Spinal cord (tissue), 9 donors: ENCODE measurements at regions not wholly inside any gene's neighbourhood (a gene's known extent, or its start where the extent isn't known, plus 50 kb on each side); places are given as distances from the start of the nearest gene placed in this dataset.
A peak's percentile ranks its signal among the peaks of the same experiment; 100 is the strongest.

Source experiments
- DNase-seq, 6 donors: peaks; one replicate each; pipeline versions ENCODE4 v3.0.0 to v3.0.0-alpha.2; 2013 to 2015; ENCODE audit warnings: low spot score in 6 of 6, low read depth in 4 of 6
- H3K27ac ChIP-seq: one replicate; pipeline ENCODE4 v1.5.1; 2013; ENCODE audit warnings: low read depth, low read length, control low read depth
- H3K27me3 ChIP-seq: one replicate; pipeline ENCODE4 v1.6.1; 2013; ENCODE audit warnings: low read length; ENCODE audit not compliant: control insufficient read depth, insufficient read depth
- H3K36me3 ChIP-seq: one replicate; pipeline ENCODE4 v1.6.1; 2013; ENCODE audit warnings: low read length; ENCODE audit not compliant: control insufficient read depth, insufficient read depth
- H3K4me1 ChIP-seq: one replicate; pipeline ENCODE4 v1.6.1; 2013; ENCODE audit warnings: low read length; ENCODE audit not compliant: control insufficient read depth, insufficient read depth
- H3K4me3 ChIP-seq: one replicate; pipeline ENCODE4 v1.5.1; 2013; ENCODE audit warnings: low read depth, low read length, control low read depth
- H3K9me3 ChIP-seq: one replicate; pipeline ENCODE4 v1.6.1; 2013; ENCODE audit warnings: low read length; ENCODE audit not compliant: control insufficient read depth, insufficient read depth
- WGBS: methylation state at CpG from one replicate; pipeline ENCODE4 v1.1.5; 2013; ENCODE audit warnings: missing lambda C conversion rate; ENCODE audit not compliant: insufficient coverage; 5-methylcytosine and 5-hydroxymethylcytosine counted together
- donor health status: healthy.

DNA sequence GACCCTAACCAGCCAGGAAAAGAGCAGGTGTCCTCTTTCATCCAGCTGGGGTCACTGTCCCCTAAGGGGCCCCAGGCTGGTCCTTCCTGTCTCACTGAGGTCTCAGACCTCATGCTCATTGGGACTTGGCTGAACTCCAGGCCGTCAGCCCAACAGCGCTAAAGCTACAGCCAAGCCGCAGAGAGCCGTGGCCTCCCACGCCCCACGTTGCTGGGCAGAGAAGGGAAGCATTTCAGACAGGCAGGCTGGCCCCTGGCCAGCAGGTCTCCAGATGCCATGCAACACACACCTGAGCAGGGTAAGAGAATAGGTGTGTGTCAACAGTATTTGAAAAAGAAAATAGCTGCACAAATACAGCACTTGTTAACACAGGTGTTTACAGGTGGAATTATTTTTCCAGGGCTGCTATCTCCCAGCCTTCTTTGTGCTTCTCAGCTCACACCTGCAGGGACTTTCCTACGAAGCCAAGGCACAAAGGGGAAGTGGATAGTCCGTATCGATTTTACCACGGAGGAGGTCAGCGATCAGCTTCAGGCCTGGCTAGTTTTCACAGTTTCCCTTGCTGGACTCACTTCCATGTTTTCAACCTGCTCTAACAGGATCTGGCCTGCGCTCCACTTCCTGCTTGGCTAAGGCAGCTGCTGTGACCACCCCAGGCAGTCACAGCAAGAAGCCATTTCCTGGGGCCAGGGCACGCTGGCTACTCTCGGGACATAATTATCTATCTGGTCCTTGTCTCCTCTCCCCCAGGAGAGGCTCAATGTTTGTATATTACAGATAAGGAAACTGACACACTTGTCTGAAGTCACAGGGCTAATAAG is 156.1 kb upstream of the ID2 start:
- Histone ChIP-seq H3K4me1 (peaks cover 14% of the 10 kb centered on the region), H3K27me3 (no peaks in the 10 kb centered on the region), H3K27ac (no peak overlapping the region), H3K9me3 (no peaks in the 10 kb centered on the region), H3K36me3 (no peaks in the 10 kb centered on the region), H3K4me3 (no peak overlapping the region)
- DNase-seq: peak in 3 of 6 donors; percentile 17 to 61 (median 30)
- WGBS: 39% methylated on average over 12 of the region's 14 CpGs

DNA sequence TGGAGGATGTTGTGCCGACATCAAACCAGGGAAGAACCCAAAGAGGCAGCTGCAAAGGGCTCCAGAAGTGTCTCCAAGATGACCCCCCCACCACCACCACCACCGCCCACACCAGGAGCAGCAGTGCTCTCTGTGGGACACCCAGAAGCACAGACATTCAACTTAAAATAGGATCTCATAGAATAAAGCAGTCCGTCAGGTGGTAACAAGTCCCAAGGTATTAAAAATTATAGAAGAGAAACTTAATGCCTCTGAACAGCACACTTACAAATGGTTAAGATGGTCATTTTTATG is 155.5 kb upstream of the ID2 start:
- H3K9me3 ChIP-seq: no peaks in the 10 kb centered on the region
- DNase-seq: no peak
- WGBS: no CpG with 5 or more reads among the region's 3 CpGs
- H3K4me1 ChIP-seq: peaks cover 14% of the 10 kb centered on the region
- no peak overlapping the region for H3K4me3 ChIP-seq
- H3K36me3 ChIP-seq: no peaks in the 10 kb centered on the region
- no peaks in the 10 kb centered on the region for H3K27me3 ChIP-seq
- H3K27ac ChIP-seq: no peak overlapping the region

DNA sequence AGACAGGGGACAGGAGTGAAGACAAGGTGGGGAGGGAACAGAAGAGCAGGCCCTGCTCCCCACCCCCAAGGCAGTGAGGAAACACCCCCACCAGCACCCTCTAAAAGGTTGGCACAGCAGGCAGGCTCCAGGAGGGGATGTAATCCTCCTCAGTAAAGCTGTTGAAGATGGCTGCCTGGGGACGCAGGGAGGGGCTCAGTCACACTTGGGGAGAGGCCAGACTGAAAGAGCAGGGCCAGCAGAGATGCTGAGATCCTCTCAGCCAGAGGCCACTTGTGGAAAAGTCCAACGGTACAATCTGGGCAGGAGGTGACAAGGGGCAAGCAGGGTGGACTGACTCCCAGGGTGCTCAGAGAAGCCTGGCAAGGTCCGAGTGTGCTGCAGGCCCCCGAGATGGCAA is 154.8 kb upstream of the ID2 start:
- DNase-seq: no peak
- WGBS: 75% methylated on average over 4 of the region's 4 CpGs
- no peak overlapping the region for H3K27ac ChIP-seq

GRCh38 chr2:8527676-8528075 is 154.2 kb upstream of the ID2 start:
- Histone ChIP-seq H3K4me1 (peaks cover 14% of the 10 kb centered on the region), H3K4me3 (no peak overlapping the region), H3K27me3 (no peaks in the 10 kb centered on the region), H3K27ac (no peak overlapping the region), H3K9me3 (peaks cover 2% of the 10 kb centered on the region), H3K36me3 (no peaks in the 10 kb centered on the region)
- 67% methylated on average over 1 of the region's 4 CpGs for WGBS
- DNase-seq: no peak

More for the DNA sequence above, 154.8 kb upstream of the ID2 start:
- Histone ChIP-seq H3K9me3 (no peaks in the 10 kb centered on the region), H3K4me3 (no peak overlapping the region), H3K4me1 (peaks cover 14% of the 10 kb centered on the region), H3K27me3 (no peaks in the 10 kb centered on the region), H3K36me3 (no peaks in the 10 kb centered on the region)

- peaks cover 2% of the 10 kb centered on the region for H3K9me3 ChIP-seq
- H3K27me3 ChIP-seq: no peaks in the 10 kb centered on the region
- H3K36me3 ChIP-seq: no peaks in the 10 kb centered on the region
- 92% methylated on average over 2 of the region's 3 CpGs for WGBS
- DNase-seq: no peak
- no peak overlapping the region for H3K27ac ChIP-seq
- H3K4me1 ChIP-seq: peaks cover 14% of the 10 kb centered on the region
- no peak overlapping the region for H3K4me3 ChIP-seq
These were observed 153.0 kb upstream of the ID2 start for GRCh38 chr2:8528863-8529262.

- Histone ChIP-seq H3K4me3 (no peak overlapping the region), H3K27ac (no peak overlapping the region), H3K36me3 (no peaks in the 10 kb centered on the region), H3K4me1 (peaks cover 22% of the 10 kb centered on the region), H3K27me3 (no peaks in the 10 kb centered on the region), H3K9me3 (peaks cover 2% of the 10 kb centered on the region)
- WGBS: 92% methylated on average over 6 of the region's 6 CpGs
- no peak for DNase-seq
These were observed 152.1 kb upstream of the ID2 start for GRCh38 chr2:8529706-8530277.

DNA sequence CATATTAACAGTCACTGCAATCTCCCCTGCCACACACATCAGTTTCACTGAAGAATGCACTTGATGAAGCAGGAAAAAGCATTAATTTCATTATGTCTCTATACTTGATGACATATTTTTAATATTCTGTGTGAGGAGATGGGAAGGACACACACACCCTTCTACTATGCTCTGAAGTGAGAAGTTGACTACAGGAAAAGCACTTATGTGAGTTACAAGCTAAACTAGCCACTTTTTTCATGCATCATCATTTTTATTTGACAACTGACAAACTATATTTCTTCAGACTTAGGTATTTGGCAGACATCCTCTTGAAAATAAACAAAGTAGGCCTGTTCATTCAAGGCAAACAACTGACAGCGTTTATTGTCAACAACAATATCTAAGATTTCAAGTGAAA is 150.4 kb upstream of the ID2 start:
- Histone ChIP-seq H3K27me3 (no peaks in the 10 kb centered on the region), H3K4me1 (peaks cover 30% of the 10 kb centered on the region), H3K9me3 (peaks cover 2% of the 10 kb centered on the region), H3K4me3 (no peak overlapping the region), H3K27ac (no peak overlapping the region), H3K36me3 (no peaks in the 10 kb centered on the region)
- no peak for DNase-seq
- WGBS: no CpG with 5 or more reads among the region's 1 CpG

DNA sequence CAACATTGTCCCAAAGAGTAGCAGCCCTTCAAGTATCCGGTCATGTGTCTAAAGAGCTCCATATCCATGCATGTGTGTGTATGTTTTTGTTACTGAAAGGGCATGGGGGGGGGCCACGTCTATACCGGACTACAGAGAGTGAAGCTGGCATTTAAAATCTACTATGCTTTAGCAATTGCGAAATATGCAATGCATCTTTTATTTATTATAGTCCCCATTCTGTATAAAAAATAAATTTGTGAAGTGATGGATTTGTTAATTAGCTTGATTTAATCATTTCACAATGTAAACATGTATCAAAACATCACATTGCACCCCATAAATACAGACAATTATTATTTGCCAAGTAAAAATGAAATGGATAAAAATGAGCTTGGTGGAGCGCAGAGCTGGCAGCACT is 149.4 kb upstream of the ID2 start:
- 100% methylated on average over 1 of the region's 5 CpGs for WGBS
- Histone ChIP-seq H3K4me1 (peaks cover 34% of the 10 kb centered on the region), H3K27ac (no peak overlapping the region), H3K4me3 (no peak overlapping the region), H3K27me3 (no peaks in the 10 kb centered on the region), H3K36me3 (no peaks in the 10 kb centered on the region), H3K9me3 (peaks cover 2% of the 10 kb centered on the region)
- no peak for DNase-seq

DNA sequence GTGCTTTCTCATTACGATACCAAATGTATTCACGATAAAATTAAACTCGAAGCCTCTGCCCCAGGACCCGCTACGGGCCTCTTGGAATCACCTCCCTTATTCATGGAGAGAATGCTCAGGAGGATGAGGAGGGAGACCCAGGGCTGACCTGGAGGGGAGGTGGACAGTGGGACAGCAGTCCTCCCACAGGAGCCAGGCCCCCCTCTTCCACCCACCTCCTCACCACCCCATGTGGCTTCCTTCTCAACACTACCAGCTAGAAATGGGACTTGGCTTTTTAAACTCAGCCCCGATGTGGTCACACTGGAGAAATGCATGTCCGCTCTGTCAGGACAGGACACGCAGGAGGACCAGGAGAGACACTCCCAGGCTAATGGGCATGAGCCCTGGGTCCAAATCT is 147.9 kb upstream of the ID2 start:
- Histone ChIP-seq H3K4me3 (no peak overlapping the region), H3K4me1 (peaks cover 46% of the 10 kb centered on the region), H3K27me3 (no peaks in the 10 kb centered on the region), H3K36me3 (no peaks in the 10 kb centered on the region), H3K27ac (no peak overlapping the region), H3K9me3 (peaks cover 2% of the 10 kb centered on the region)
- WGBS: 93% methylated on average over 3 of the region's 8 CpGs
- DNase-seq: no peak

DNA sequence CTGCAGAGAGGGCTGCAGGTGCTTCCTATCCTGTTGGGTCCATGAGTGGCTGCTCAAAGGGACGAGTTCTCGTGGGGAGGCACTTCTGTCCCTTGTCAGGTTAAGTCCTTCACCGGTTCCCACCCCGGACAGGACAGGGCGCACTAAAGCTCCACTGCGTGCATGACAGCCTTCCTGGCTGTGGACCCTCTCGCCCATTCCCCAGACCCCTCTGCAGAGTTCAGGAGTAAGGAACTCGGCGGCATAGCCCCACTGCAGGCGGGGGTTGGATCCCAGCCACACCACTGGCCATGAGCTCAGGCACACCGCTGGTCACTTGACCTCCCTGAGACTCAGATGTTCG is 147.5 kb upstream of the ID2 start:
- no peak overlapping the region for H3K27ac ChIP-seq
- peaks cover 49% of the 10 kb centered on the region for H3K4me1 ChIP-seq
- no peaks in the 10 kb centered on the region for H3K27me3 ChIP-seq
- H3K36me3 ChIP-seq: no peaks in the 10 kb centered on the region
- WGBS: 84% methylated on average over 11 of the region's 12 CpGs
- no peak for DNase-seq
- H3K4me3 ChIP-seq: no peak overlapping the region
- H3K9me3 ChIP-seq: peaks cover 2% of the 10 kb centered on the region
